GM23338 (cell line): ENCODE measurements at regions not wholly inside any gene's neighbourhood (a gene's known extent, or its start where the extent isn't known, plus 50 kb on each side); places are given as distances from the start of the nearest gene placed in this dataset.

Source experiments
- ATAC-seq: fragments of 200-7000 bp; cut with Tn5 transposase; 3 replicates; pipeline ENCODE4 v1.9.1; 2020
- DNase-seq: peaks from one replicate; pipeline ENCODE4 v3.0.0-alpha.2; 2015; ENCODE audit warnings: low spot score
- H2AFZ ChIP-seq: fragments of 200-600 bp; sonication (generic); 2 replicates; pipeline ENCODE4 v1.8.0; 2016; ENCODE audit warnings: antibody characterized with exemption, mild to moderate bottlenecking, moderate library complexity
- H3F3A ChIP-seq: fragments of 200-600 bp; sonication (generic); replicated peaks from 2 replicates; pipeline ENCODE4 v1.8.0; 2017; ENCODE audit warnings: antibody characterized with exemption, mixed run types, low read depth
- H3K27ac ChIP-seq: fragments of 200-600 bp; sonication (generic); 2 replicates; pipeline ENCODE4 v1.6.1; 2016; ENCODE audit warnings: low read depth
- H3K27me3 ChIP-seq: fragments of 200-600 bp; sonication (generic); 2 replicates; pipeline ENCODE4 v1.8.0; 2016; ENCODE audit warnings: mild to moderate bottlenecking, mixed run types, moderate library complexity; ENCODE audit not compliant: insufficient read depth
- H3K36me3 ChIP-seq: fragments of 200-600 bp; sonication (generic); 2 replicates; pipeline ENCODE4 v1.8.0; 2016; ENCODE audit warnings: mild to moderate bottlenecking; ENCODE audit not compliant: insufficient read depth
- H3K4me1 ChIP-seq: fragments of 200-600 bp; sonication (generic); 2 replicates; pipeline ENCODE4 v1.8.0; 2016; ENCODE audit warnings: mild to moderate bottlenecking, moderate library complexity; ENCODE audit not compliant: insufficient read depth
- H3K4me2 ChIP-seq: fragments of 200-600 bp; sonication (generic); 2 replicates; pipeline ENCODE4 v1.7.1; 2017; ENCODE audit warnings: mixed run types
- H3K4me3 ChIP-seq: fragments of 200-600 bp; sonication (generic); 2 replicates; pipeline ENCODE4 v1.6.1; 2016; ENCODE audit warnings: mixed run types
- H3K79me2 ChIP-seq: fragments of 200-600 bp; sonication (generic); replicated peaks from 2 replicates; pipeline ENCODE4 v1.8.0; 2017; ENCODE audit warnings: mild to moderate bottlenecking; ENCODE audit not compliant: insufficient read depth
- H3K9me2 ChIP-seq: fragments of 200-600 bp; sonication (generic); 2 replicates; pipeline ENCODE4 v1.8.0; 2017; ENCODE audit not compliant: insufficient read depth
- H4K20me1 ChIP-seq: fragments of 200-600 bp; sonication (generic); replicated peaks from 2 replicates; pipeline ENCODE4 v1.8.0; 2017; ENCODE audit warnings: mild to moderate bottlenecking; ENCODE audit not compliant: insufficient read depth
- H3K27ac Mint-ChIP-seq: 2 replicates; pipeline ENCODE4 v1.8.0; 2020; ENCODE audit warnings: inconsistent platforms, mild to moderate bottlenecking, moderate library complexity, mixed read lengths
- H3K27me3 Mint-ChIP-seq: 3 replicates; pipeline ENCODE4 v1.8.0; 2022; ENCODE audit warnings: low read depth, mild to moderate bottlenecking, moderate library complexity, mixed read lengths, inconsistent platforms; ENCODE audit not compliant: insufficient read depth, poor library complexity
- H3K36me3 Mint-ChIP-seq: 3 replicates; pipeline ENCODE4 v1.8.0; 2021; ENCODE audit warnings: low read depth, mild to moderate bottlenecking, inconsistent platforms, moderate library complexity, mixed read lengths
- H3K4me1 Mint-ChIP-seq: 3 replicates; pipeline ENCODE4 v1.8.0; 2020; ENCODE audit warnings: mild to moderate bottlenecking, inconsistent platforms, mixed read lengths
- H3K4me3 Mint-ChIP-seq: 3 replicates; pipeline ENCODE4 v1.8.0; 2021; ENCODE audit warnings: moderate library complexity, mild to moderate bottlenecking, inconsistent platforms, mixed read lengths
- H3K9me3 Mint-ChIP-seq: 3 replicates; pipeline ENCODE4 v1.8.0; 2020; ENCODE audit warnings: moderate library complexity, mild to moderate bottlenecking, inconsistent platforms, mixed read lengths
- JUNB ChIP-seq: IDR thresholded peaks from one replicate; pipeline ENCODE4 v1.6.1; 2016; ENCODE audit warnings: antibody characterized with exemption; ENCODE audit not compliant: unreplicated experiment
- NANOG ChIP-seq: IDR thresholded peaks from 2 replicates; pipeline ENCODE4 v1.6.1; 2016; ENCODE audit warnings: antibody characterized with exemption, borderline replicate concordance
- ZNF114 ChIP-seq: fragments of 250-450 bp; sonication (Bioruptor Pico); IDR thresholded peaks from 2 replicates; pipeline ENCODE4 v1.5.0; 2020; ENCODE audit warnings: mild to moderate bottlenecking, moderate library complexity
- ZNF462 ChIP-seq: fragments of 250-450 bp; sonication (Bioruptor Pico); IDR thresholded peaks from 2 replicates; pipeline ENCODE4 v1.5.0; 2020; ENCODE audit warnings: mild to moderate bottlenecking, moderate library complexity

DNA sequence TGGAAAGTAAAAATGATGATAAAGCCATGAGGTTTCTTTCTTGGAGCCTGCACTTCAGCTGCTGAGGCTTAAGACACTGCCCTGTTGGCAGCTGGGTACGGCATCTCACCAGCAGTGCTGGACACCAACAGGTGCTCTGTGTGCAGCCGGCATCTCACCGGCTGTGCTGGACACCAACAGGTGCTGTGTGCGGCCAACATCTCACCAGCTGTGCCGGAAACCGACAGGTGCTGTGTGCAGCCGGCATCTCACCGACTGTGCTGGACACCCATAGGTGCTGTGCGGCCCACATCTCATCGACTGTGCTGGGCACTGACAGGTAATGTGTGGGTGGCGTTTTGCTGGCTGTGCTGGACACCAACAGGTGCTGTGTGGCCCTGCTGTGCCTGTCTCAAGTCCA is 190.8 kb downstream of the TMEM18 start (continued):
- no peak for TF ChIP-seq NANOG

DNA sequence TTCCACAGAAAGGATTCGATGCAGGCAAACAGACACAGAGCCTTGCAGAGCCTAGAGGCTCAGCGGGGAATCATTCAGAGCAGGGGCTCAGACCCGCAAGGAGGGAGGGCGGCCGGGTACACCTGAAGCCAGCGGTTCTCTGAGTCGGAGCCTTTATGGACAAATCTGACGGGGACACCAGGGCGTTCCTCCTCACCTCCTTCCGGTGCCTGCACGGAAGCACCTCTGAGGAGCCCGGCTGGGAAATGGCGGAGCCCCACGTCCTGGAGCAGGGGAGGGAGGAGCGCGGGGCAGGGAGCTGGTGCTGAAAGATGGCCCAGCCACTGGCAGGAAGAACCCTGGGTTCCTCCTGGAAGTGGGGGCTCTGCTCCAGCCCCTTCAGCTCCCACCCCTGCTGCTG is 193.5 kb upstream of the ALKAL2 start:
- Mint-ChIP-seq H3K27me3 (peaks cover 2% of the 10 kb centered on the region), H3K36me3 (no peaks in the 10 kb centered on the region), H3K27ac (no peak overlapping the region), H3K4me1 (peaks cover 23% of the 10 kb centered on the region), H3K9me3 (no peaks in the 10 kb centered on the region), H3K4me3 (peak overlapping the region; percentile 33; the same call in 1 of the 3 replicates)
- Histone ChIP-seq H3K4me1 (no peaks in the 10 kb centered on the region), H3K36me3 (no peaks in the 10 kb centered on the region), H3K79me2 (no peaks in the 10 kb centered on the region), H3K9me2 (no peaks in the 10 kb centered on the region), H3F3A (no peaks in the 10 kb centered on the region), H2AFZ (peak overlapping the region; percentile 80; the same call in 1 of the 2 replicates), H3K27me3 (no peaks in the 10 kb centered on the region), H3K27ac (no peak overlapping the region), H3K4me3 (no peak overlapping the region), H4K20me1 (no peaks in the 10 kb centered on the region), H3K4me2 (no peak overlapping the region)
- ATAC-seq (peak; percentile 88), DNase-seq (peak; percentile 59)
- TF ChIP-seq ZNF114 (CRISPR knock-in tag) (peak; percentile 88; the same call in 1 of the 2 replicates), ZNF462 (no peak)

DNA sequence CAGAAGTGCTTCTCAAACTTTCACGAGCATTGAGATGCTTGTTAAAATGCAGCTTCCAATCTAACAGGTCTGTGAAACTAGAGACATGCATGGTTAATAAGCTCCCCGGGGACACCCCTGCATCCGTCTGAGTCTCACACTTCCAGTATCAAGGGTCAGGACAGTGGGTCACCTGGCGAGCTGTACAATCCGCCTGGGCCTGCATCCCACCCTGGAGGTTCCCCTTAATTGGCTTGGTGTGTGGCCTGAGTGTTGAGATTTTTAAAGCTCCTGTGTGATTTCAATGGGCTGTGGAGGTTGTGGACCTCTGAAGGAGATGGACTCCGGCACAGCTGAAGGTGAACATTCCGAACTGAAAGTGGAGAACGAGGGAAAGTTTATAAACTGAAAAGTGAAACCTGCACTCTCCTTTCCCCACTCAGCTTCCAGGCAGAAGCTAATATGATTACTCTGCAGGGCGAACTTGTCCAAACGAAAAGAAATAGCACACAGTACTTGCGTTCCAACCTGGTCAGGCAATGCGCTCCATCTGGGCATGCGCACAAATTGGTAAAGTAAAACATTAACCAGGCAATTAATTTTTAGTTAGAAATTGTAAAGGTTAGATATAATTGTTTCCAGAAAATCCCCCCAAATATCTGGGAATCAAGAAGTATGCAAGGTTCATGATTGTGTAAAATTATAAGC is 191.7 kb upstream of the ALKAL2 start:
- Histone ChIP-seq H3K4me2 (no peak overlapping the region), H3K36me3 (no peaks in the 10 kb centered on the region), H3K4me3 (no peak overlapping the region), H4K20me1 (no peaks in the 10 kb centered on the region), H3K9me2 (no peaks in the 10 kb centered on the region), H2AFZ (peak overlapping the region; percentile 57), H3K79me2 (no peaks in the 10 kb centered on the region), H3K4me1 (no peaks in the 10 kb centered on the region), H3K27ac (no peak overlapping the region), H3F3A (no peaks in the 10 kb centered on the region), H3K27me3 (no peaks in the 10 kb centered on the region)
- peaks cover 2% of the 10 kb centered on the region; the same call in 1 of the 3 replicates for H3K9me3 Mint-ChIP-seq
- peaks cover 2% of the 10 kb centered on the region for H3K27me3 Mint-ChIP-seq
- DNase-seq = no peak
- no peaks in the 10 kb centered on the region for H3K36me3 Mint-ChIP-seq
- no peak overlapping the region for H3K4me3 Mint-ChIP-seq
- H3K4me1 Mint-ChIP-seq = peaks cover 23% of the 10 kb centered on the region
- no peak overlapping the region for H3K27ac Mint-ChIP-seq
- ATAC-seq = no peak
- TF ChIP-seq ZNF462 (no peak), ZNF114 (CRISPR knock-in tag) (no peak), JUNB (no peak)
